GM19238 (cell line): ENCODE measurements at regions not wholly inside any gene's neighbourhood (a gene's known extent, or its start where the extent isn't known, plus 50 kb on each side); places are given as distances from the start of the nearest gene placed in this dataset.
"Not testable (repeated sequence)": the region's sequence is repeated elsewhere in the genome, so short reads cannot be mapped to it uniquely, and the experiment has no call there.

ENCODE experiments used
- DNase-seq: peaks from one replicate; pipeline ENCODE4 v3.0.0; 2011; ENCODE audit warnings: low spot score; ENCODE audit not compliant: insufficient read length

GRCh38 chr7:121499624-121500023 lies 103.5 kb upstream of the FAM3C start:
- DNase-seq, result no peak

DNA sequence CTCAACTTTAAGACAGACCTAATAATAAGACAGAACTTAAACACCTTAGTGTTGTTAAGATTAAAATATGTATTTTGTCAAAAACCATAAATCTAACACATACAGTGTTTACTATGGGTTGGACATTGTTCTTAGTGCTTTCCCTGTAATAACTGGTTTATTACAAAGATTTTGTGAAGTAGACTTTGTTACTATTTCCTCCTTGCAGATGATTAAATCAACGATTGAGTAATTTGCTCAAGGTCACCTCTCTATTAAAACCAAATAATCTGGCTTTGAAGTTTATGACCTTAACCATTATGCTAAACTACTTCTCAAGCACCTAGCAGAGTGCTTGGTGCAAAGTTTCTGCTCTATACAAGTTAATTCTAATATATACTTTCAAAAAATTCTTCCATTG lies 102.7 kb upstream of the FAM3C start:
- DNase-seq, result no peak

DNA sequence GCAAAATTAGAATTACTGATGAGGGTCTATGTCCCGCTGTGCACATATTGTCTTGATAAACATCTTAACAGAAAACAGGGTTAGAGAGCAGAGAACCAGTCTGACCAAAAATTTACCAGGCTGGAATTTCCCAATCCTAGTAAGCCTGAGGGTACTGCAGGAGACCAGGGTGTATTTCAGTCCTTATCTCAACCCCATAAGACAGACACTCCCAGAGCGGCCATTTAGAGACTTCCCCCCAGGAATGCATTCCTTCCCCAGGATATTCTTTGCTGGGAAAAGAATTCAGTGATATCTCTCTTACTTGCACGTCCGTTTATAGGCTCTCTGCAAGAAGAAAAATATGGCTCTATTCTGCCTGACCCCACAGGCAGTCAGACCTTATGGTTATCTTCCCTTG lies 101.4 kb upstream of the FAM3C start:
- DNase-seq, result not testable (repeated sequence)

GRCh38 chr7:121494516-121494915 lies 98.4 kb upstream of the FAM3C start:
- DNase-seq, result no peak

DNA sequence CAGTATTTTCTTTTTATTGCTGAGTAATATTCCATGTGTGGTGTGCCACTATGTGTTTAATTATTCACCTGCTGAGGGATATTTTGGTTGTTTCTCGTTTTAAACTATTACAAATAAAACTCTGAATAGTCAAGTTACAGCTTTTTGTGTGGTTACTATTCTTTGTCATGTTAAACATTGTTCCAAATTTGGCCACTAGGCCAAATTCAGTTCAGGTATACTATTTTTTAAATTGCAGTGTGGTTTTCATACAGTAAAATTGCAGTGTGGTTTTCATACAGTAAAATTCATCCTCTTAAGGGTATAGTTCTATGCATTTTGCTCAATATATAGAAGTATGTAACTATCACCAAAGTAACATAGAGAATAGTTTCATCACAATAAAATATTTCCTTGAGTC lies 97.4 kb upstream of the FAM3C start:
- no peak for DNase-seq

GRCh38 chr7:121490309-121490708 lies 94.2 kb upstream of the FAM3C start:
- DNase-seq, result no peak

- DNase-seq, result no peak
These were observed 93.3 kb upstream of the FAM3C start for GRCh38 chr7:121489440-121489839.

GRCh38 chr7:121488111-121488650 lies 92.1 kb upstream of the FAM3C start:
- DNase-seq, result no peak

DNA sequence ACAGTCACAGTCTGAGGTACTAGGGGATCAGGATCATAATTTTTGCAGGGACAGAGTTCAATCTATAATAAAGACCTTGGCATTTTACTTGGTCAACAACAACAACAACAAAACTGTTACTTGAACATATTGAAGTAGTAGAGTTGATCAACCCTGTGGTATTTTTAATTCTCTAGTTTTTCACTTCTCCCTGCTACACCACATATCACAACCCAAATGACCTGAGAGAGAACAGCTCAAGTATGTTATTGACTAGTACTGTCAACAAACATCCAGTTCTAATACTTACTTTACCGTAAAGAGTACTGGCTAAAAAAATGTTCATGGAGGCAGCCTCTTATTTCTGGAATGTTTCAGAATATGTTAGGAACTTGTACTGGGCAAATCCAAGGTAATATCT lies 90.5 kb upstream of the FAM3C start:
- DNase-seq, result no peak

- no peak for DNase-seq
These were observed 89.5 kb upstream of the FAM3C start for GRCh38 chr7:121485467-121486243.

DNA sequence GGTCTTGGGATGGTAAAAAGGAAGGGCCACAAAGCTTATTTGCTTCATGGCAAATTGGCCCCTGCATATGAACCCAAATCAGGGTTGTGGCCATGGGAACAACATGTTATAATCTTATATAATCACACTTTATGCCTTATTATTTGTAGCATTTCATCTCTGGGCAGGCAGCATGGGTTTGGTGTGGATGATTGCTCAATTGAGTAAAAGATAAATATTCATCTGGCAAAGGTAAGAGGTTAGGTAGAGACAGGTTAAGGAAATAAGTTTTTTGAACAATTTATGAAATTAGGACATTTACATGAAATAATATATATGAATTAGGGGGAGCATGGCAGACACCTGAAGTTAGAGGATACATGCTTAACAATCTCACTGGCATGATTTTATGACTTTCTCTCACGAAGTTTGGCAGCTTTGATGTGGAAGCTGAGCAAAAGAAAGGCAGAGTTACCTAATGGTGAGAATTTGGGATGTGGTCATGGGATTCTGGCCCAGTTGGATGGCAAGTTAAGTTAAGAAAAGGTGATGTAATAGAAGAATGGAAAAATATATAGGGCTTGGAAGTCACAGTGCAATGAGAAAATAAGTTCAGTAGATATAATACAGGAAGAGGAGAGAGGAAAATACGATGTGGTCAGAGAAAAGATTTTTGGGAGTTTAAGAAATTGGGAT lies 88.1 kb upstream of the FAM3C start:
- no peak for DNase-seq

GRCh38 chr7:121480566-121481335 lies 84.6 kb upstream of the FAM3C start:
- DNase-seq, result no peak

GRCh38 chr7:121480058-121480457 lies 84.0 kb upstream of the FAM3C start:
- no peak for DNase-seq

DNA sequence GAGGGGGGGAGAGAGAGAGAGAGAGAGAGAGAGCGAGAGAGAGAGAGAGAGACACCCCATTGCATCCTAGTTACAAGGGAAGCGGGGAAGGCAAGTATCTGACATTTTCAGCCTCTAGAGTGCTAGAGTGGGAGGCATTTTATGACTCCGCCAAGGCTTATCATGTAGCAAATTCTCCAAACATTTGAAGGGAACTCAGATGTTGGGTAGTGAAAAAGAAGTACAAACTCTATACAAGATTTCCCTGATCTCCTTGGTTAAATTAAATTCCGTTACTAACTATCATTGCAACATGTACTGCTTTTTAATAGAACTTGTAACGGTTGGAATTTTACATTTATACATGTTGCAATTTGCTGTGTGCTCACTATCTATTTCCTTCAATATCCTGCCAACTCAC lies 83.4 kb upstream of the FAM3C start:
- no peak for DNase-seq

DNA sequence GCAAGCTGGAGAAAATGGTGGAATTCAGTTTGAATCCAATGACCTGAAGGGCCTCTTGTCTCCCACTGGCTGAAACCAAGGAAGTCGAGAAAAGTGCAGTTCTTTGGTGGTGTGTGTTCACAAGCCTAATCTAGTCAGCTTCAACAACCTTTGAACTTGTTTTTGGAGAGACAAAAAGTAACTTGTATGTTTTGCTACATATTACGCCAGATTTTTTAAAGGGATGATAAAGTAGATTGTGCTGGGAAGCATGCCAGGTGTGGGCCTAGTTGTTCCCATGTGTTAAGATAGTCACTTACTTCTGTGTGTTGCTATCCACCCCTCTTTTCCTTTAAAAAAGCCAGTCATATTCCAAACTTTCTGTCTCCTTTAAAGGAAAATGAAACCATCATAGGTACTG lies 79.7 kb upstream of the FAM3C start:
- DNase-seq, result no peak

DNA sequence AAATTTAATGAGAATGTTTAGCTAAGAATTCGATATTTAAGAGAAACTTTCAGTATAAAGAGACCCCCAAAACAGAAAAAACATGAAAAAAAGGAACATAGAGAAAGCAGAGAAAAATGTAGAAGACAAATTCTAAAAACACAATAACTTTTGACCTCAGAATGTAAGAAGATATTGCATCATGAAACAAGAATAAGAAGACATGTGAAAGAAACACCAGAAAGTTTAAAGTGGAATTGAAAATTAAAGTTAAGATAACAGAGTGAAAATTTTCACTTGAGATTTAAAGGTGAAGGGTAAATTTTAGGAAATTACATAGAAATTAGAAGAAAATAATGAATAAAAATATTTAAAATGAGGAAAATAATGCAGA lies 78.2 kb upstream of the FAM3C start:
- DNase-seq, result no peak

GRCh38 chr7:121473645-121474300 lies 77.7 kb upstream of the FAM3C start:
- DNase-seq, result no peak

- no peak for DNase-seq
These were observed 70.3 kb upstream of the FAM3C start for GRCh38 chr7:121466455-121466854.

DNA sequence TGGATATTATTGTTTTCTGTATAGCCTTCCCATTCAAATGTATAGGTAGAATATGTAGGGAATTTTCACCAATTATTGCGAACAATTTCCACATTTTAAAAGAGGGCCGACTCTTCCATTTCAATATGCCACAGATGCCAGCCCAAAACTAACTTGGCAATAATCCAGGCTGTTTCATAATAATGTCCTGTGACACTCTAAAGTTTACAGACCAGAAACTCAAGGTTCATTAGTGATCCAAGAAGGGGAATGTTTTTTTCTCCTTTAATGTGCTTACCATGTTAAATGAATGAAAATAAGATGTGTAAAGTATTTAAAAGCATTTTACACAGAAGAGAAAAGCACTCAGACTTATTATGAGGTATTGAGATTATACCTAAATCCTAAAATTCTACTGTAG lies 63.0 kb upstream of the FAM3C start:
- DNase-seq, result no peak

- DNase-seq, result no peak
These were observed 60.8 kb upstream of the FAM3C start for GRCh38 chr7:121456785-121457359.

- no peak for DNase-seq
These were observed 59.9 kb upstream of the FAM3C start for GRCh38 chr7:121456015-121456414.
